SK-N-SH (cell line): ENCODE measurements at regions not wholly inside any gene's neighbourhood (a gene's known extent, or its start where the extent isn't known, plus 50 kb on each side); places are given as distances from the start of the nearest gene placed in this dataset.

Experiments used
- CTCF ChIA-PET: fragments of 300-600, 350-600 bp; formaldehyde crosslinking; extraction: SDS; loops from one replicate; lab custom pipeline; 2021; lab: Yijun Ruan, JAX
- POLR2A ChIA-PET: fragments of 350-600 bp; sonication (Branson Sonifier 250); formaldehyde crosslinking; extraction: SDS; loops from one replicate; lab custom pipeline; 2020; ENCODE audit warnings: antibody characterized with exemption, inconsistent platforms; lab: Yijun Ruan, JAX
- DNase-seq: peaks from one replicate; pipeline ENCODE4 v3.0.0; 2012
- H2AFZ ChIP-seq: fragments of 200-600 bp; sonication (generic); 2 replicates; pipeline ENCODE4 v1.8.1; 2016; ENCODE audit warnings: antibody characterized with exemption, mild to moderate bottlenecking, low read depth
- H3F3A ChIP-seq: fragments of 200-600 bp; sonication (generic); replicated peaks from 2 replicates; pipeline ENCODE3; 2016; ENCODE audit warnings: antibody characterized with exemption, mild to moderate bottlenecking; ENCODE audit not compliant: insufficient read depth
- H3K27ac ChIP-seq, 2 experiments: fragments of 200-500 bp in 1 of 2; fragments of 200-600 bp in 1 of 2; sonication (Bioruptor generic) in 1 of 2; sonication (generic), shearing (Covaris generic) in 1 of 2; 2 replicates each; pipeline versions ENCODE4 v1.5.1 to v1.6.1; 2014 to 2016; ENCODE audit warnings: low read depth in 2 of 2, inconsistent platforms in 1 of 2, low read length in 1 of 2, mild to moderate bottlenecking in 1 of 2, mixed read lengths in 1 of 2
- H3K27me3 ChIP-seq: fragments of 200-600 bp; sonication (generic), shearing (Covaris generic); 2 replicates; pipeline ENCODE4 v1.6.1; 2016; ENCODE audit warnings: mixed run types; ENCODE audit not compliant: insufficient read depth
- H3K36me3 ChIP-seq, 2 experiments: fragments of 200-500 bp in 1 of 2; fragments of 200-600 bp in 1 of 2; sonication (Bioruptor generic) in 1 of 2; sonication (generic) in 1 of 2; replicated peaks in 1 of 2; 2 replicates each; pipeline versions ENCODE3 to v1.5.1; 2014 to 2016; ENCODE audit warnings: low read length in 1 of 2, mild to moderate bottlenecking in 1 of 2; ENCODE audit not compliant: insufficient read depth in 2 of 2, control insufficient read depth in 1 of 2
- H3K4me1 ChIP-seq, 2 experiments: fragments of 200-500 bp in 1 of 2; fragments of 200-600 bp in 1 of 2; sonication (Bioruptor generic) in 1 of 2; sonication (generic), shearing (Covaris generic) in 1 of 2; 2 replicates each; pipeline versions ENCODE4 v1.5.1 to v1.6.1; 2014 to 2016; ENCODE audit warnings: low read depth in 1 of 2, low read length in 1 of 2, mixed run types in 1 of 2; ENCODE audit not compliant: insufficient read depth in 2 of 2, control insufficient read depth in 1 of 2
- H3K4me2 ChIP-seq: fragments of 200-600 bp; sonication (generic), shearing (Covaris generic); 2 replicates; pipeline ENCODE4 v1.6.1; 2017; ENCODE audit warnings: mixed run types
- H3K4me3 ChIP-seq, 2 experiments: fragments of 200-500 bp in 1 of 2; fragments of 200-600 bp in 1 of 2; sonication (Bioruptor generic) in 1 of 2; sonication (generic), shearing (Covaris generic) in 1 of 2; 2 replicates each; pipeline versions ENCODE4 v1.5.1 to v1.8.1; 2014 to 2016; ENCODE audit warnings: low read depth in 2 of 2, inconsistent platforms in 1 of 2, low read length in 1 of 2, mild to moderate bottlenecking in 1 of 2, mixed read lengths in 1 of 2, moderate library complexity in 1 of 2
- H3K79me2 ChIP-seq: fragments of 200-600 bp; sonication (generic); 2 replicates; pipeline ENCODE4 v1.8.1; 2017; ENCODE audit warnings: mild to moderate bottlenecking; ENCODE audit not compliant: insufficient read depth
- H3K9ac ChIP-seq: fragments of 200-600 bp; sonication (generic); 2 replicates; pipeline ENCODE4 v1.6.1; 2017; ENCODE audit warnings: mixed run types
- H3K9me2 ChIP-seq: fragments of 200-600 bp; sonication (generic); 2 replicates; pipeline ENCODE4 v1.6.1; 2017; ENCODE audit warnings: mixed run types
- H3K9me3 ChIP-seq: fragments of 200-600 bp; sonication (generic); 2 replicates; pipeline ENCODE4 v1.6.1; 2017; ENCODE audit warnings: mixed run types, mild to moderate bottlenecking, moderate library complexity
- H4K20me1 ChIP-seq: fragments of 200-600 bp; sonication (generic); 2 replicates; pipeline ENCODE4 v1.6.1; 2017; ENCODE audit warnings: mild to moderate bottlenecking, mixed run types; ENCODE audit not compliant: insufficient read depth
- CHD2 ChIP-seq: fragments of 150-350 bp; IDR thresholded peaks from 2 replicates; pipeline ENCODE4 v1.6.1; 2018; ENCODE audit warnings: low read length; ENCODE audit not compliant: partially characterized antibody
- ELF1 ChIP-seq: IDR thresholded peaks from 2 replicates; pipeline ENCODE4 v1.4.0; 2012
- EP300 ChIP-seq, 2 experiments: IDR thresholded peaks; 2 replicates each; pipeline versions ENCODE4 v1.4.0 to v1.6.1; 2012; ENCODE audit warnings: borderline replicate concordance in 1 of 2, low read depth in 1 of 2, low read length in 1 of 2
- FOSL2 ChIP-seq: IDR thresholded peaks from 2 replicates; pipeline ENCODE4 v1.4.0; 2012; ENCODE audit warnings: low read depth, mild to moderate bottlenecking, moderate library complexity, borderline replicate concordance
- FOXJ3 ChIP-seq: sonication (generic); formaldehyde crosslinking; IDR thresholded peaks from 2 replicates; pipeline ENCODE4 v1.5.1; 2020; ENCODE audit warnings: mild to moderate bottlenecking, missing genetic modification reagents
- GABPA ChIP-seq: IDR thresholded peaks from 2 replicates; pipeline ENCODE4 v1.4.0; 2012; ENCODE audit warnings: low read depth, mild to moderate bottlenecking
- GATA2 ChIP-seq: sonication (generic); formaldehyde crosslinking; IDR thresholded peaks from 2 replicates; pipeline ENCODE4 v1.5.0; 2020; ENCODE audit warnings: mild to moderate bottlenecking, missing genetic modification reagents
- JUND ChIP-seq: IDR thresholded peaks from 2 replicates; pipeline ENCODE4 v1.4.0; 2012
- MEF2A ChIP-seq: IDR thresholded peaks from 2 replicates; pipeline ENCODE4 v1.4.0; 2012; ENCODE audit warnings: low read depth, borderline replicate concordance
- MXI1 ChIP-seq: IDR thresholded peaks from 2 replicates; pipeline ENCODE4 v1.6.1; 2012; ENCODE audit warnings: mild to moderate bottlenecking, low read depth, low read length, improper control_type of control experiment
- NRF1 ChIP-seq: IDR thresholded peaks from 2 replicates; pipeline ENCODE4 v1.6.1; 2012; ENCODE audit warnings: low read depth, mild to moderate bottlenecking, low read length
- PBX3 ChIP-seq: IDR thresholded peaks from 2 replicates; pipeline ENCODE4; 2012
- POLR2AphosphoS5 ChIP-seq: IDR thresholded peaks from 2 replicates; pipeline ENCODE4 v1.6.1; 2012; ENCODE audit warnings: low read depth, low read length
- RCOR1 ChIP-seq: fragments of 150-350 bp; IDR thresholded peaks from 2 replicates; pipeline ENCODE4 v1.6.1; 2017; ENCODE audit warnings: antibody characterized with exemption, low read length
- SMC3 ChIP-seq: IDR thresholded peaks from 2 replicates; pipeline ENCODE4 v1.6.1; 2012; ENCODE audit warnings: low read depth, low read length, improper control_type of control experiment
- TCF12 ChIP-seq: IDR thresholded peaks from 2 replicates; pipeline ENCODE4 v1.4.0; 2012
- USF1 ChIP-seq: IDR thresholded peaks from 2 replicates; pipeline ENCODE4 v1.4.0; 2012; ENCODE audit warnings: low read depth, borderline replicate concordance
- YY1 ChIP-seq: IDR thresholded peaks from 2 replicates; pipeline ENCODE4 v1.4.0; 2012; ENCODE audit warnings: low read depth, mild to moderate bottlenecking
- ZBTB33 ChIP-seq: IDR thresholded peaks from 2 replicates; pipeline ENCODE4 v1.4.0; 2012; ENCODE audit warnings: low read depth, borderline replicate concordance
- WGBS: methylation state at CpG from one replicate; pipeline ENCODE4 v1.1.6; 2017; ENCODE audit warnings: low lambda C conversion rate; 5-methylcytosine and 5-hydroxymethylcytosine counted together

GRCh38 chr10:8283166-8283905 lies 228.8 kb downstream of the GATA3 start:
- Histone ChIP-seq H3K79me2 (no peaks in the 10 kb centered on the region), H4K20me1 (no peaks in the 10 kb centered on the region), H3F3A (no peaks in the 10 kb centered on the region), H3K27ac (no peak overlapping the region), H3K9me3 (no peaks in the 10 kb centered on the region), H3K27me3 (no peaks in the 10 kb centered on the region), H3K9me2 (no peaks in the 10 kb centered on the region), H3K9ac (no peak overlapping the region), H3K4me1 (peaks cover 0 to 4% of the 10 kb centered on the region in 2 experiments; a peak in 2 of 4 replicates), H3K4me3 (no peak overlapping the region), H2AFZ (no peak overlapping the region), H3K4me2 (no peak overlapping the region), H3K36me3 (no peaks in the 10 kb centered on the region)
- 78% methylated on average over 7 of the region's 7 CpGs for WGBS
- no peak for TF ChIP-seq USF1
- no peak for TF ChIP-seq MXI1
- no peak for TF ChIP-seq YY1
- TF ChIP-seq CHD2, result no peak
- TF ChIP-seq FOSL2, result no peak
- no peak for TF ChIP-seq TCF12
- TF ChIP-seq EP300 (IDR thresholded peaks at IDR 0.05; ENCODE audit: borderline replicate concordance in 1 of 2, low read depth in 1 of 2, low read length in 1 of 2), result no peak
- no peak for TF ChIP-seq ZBTB33
- ChIA-PET POLR2A (no interaction called here), CTCF (no interaction called here)
- no peak for DNase-seq

- Histone ChIP-seq H2AFZ (no peak overlapping the region), H3K9ac (no peak overlapping the region), H3K27me3 (no peaks in the 10 kb centered on the region), H3K9me2 (no peaks in the 10 kb centered on the region), H4K20me1 (no peaks in the 10 kb centered on the region), H3K4me3 (no peak overlapping the region), H3K79me2 (no peaks in the 10 kb centered on the region), H3K36me3 (no peaks in the 10 kb centered on the region), H3K4me2 (no peak overlapping the region), H3K27ac (no peak overlapping the region), H3K9me3 (no peaks in the 10 kb centered on the region), H3F3A (no peaks in the 10 kb centered on the region), H3K4me1 (peaks cover 0 to 4% of the 10 kb centered on the region in 2 experiments; a peak in 2 of 4 replicates)
- CTCF ChIA-PET, result no interaction called here
- DNase-seq, result no peak
- 77% methylated on average over 11 of the region's 11 CpGs for WGBS
- POLR2A ChIA-PET, result interaction anchor here (0.6 kb wide), 1 partner anchor 224 kb away, joined by 4 read pairs; no protein-coding TSS in a partner anchor
- TF ChIP-seq MEF2A, result no peak
- TF ChIP-seq POLR2AphosphoS5, result no peak
- no peak for TF ChIP-seq FOXJ3 (CRISPR knock-in tag)
- no peak for TF ChIP-seq SMC3
- TF ChIP-seq CHD2, result no peak
- TF ChIP-seq JUND, result no peak
- no peak for TF ChIP-seq YY1
- TF ChIP-seq USF1, result no peak
- TF ChIP-seq GATA2 (CRISPR knock-in tag), result no peak
- TF ChIP-seq NRF1, result no peak
- no peak for TF ChIP-seq MXI1
- no peak for TF ChIP-seq PBX3
- TF ChIP-seq TCF12, result no peak
- no peak for TF ChIP-seq RCOR1
- TF ChIP-seq GABPA, result no peak
- no peak for TF ChIP-seq ELF1
- TF ChIP-seq ZBTB33, result no peak
These were observed 229.5 kb downstream of the GATA3 start for GRCh38 chr10:8283986-8284385.
